Ishikawa (cell line): ENCODE measurements at regions not wholly inside any gene's neighbourhood (a gene's known extent, or its start where the extent isn't known, plus 50 kb on each side); places are given as distances from the start of the nearest gene placed in this dataset.
A peak's percentile ranks its signal among the peaks of the same experiment; 100 is the strongest.

Experiments
- CEBPB ChIP-seq: IDR thresholded peaks from 2 replicates; pipeline ENCODE4 v1.6.1; 2012
- CREB1 ChIP-seq: IDR thresholded peaks from 2 replicates; pipeline ENCODE4 v1.6.1; 2012; ENCODE audit warnings: low read depth
- EGR1 ChIP-seq: IDR thresholded peaks from 2 replicates; pipeline ENCODE4 v1.6.1; 2012
- EP300 ChIP-seq: IDR thresholded peaks from 2 replicates; pipeline ENCODE4 v1.6.1; 2012; ENCODE audit warnings: borderline replicate concordance
- FOXM1 ChIP-seq: IDR thresholded peaks from 2 replicates; pipeline ENCODE4 v1.6.1; 2012; ENCODE audit warnings: low read depth, borderline replicate concordance
- MAX ChIP-seq: IDR thresholded peaks from 2 replicates; pipeline ENCODE4 v1.6.1; 2012
- NFIC ChIP-seq: IDR thresholded peaks from 2 replicates; pipeline ENCODE4 v1.6.1; 2012
- RAD21 ChIP-seq: IDR thresholded peaks from 2 replicates; pipeline ENCODE4 v1.6.1; 2012; ENCODE audit warnings: low read depth
- REST ChIP-seq: IDR thresholded peaks from 2 replicates; pipeline ENCODE4 v1.6.1; 2012; ENCODE audit warnings: low read depth, mild to moderate bottlenecking
- TAF1 ChIP-seq: IDR thresholded peaks from 2 replicates; pipeline ENCODE4 v1.6.1; 2012; ENCODE audit warnings: low read depth, mild to moderate bottlenecking
- TCF12 ChIP-seq: IDR thresholded peaks from 2 replicates; pipeline ENCODE4 v1.6.1; 2012; ENCODE audit warnings: low read depth
- TEAD4 ChIP-seq: IDR thresholded peaks from 2 replicates; pipeline ENCODE4 v1.6.1; 2012
- USF1 ChIP-seq: IDR thresholded peaks from 2 replicates; pipeline ENCODE4 v1.6.1; 2012
- YY1 ChIP-seq: IDR thresholded peaks from 2 replicates; pipeline ENCODE4 v1.6.1; 2012; ENCODE audit warnings: low read depth
- ZBTB7A ChIP-seq: IDR thresholded peaks from 2 replicates; pipeline ENCODE4 v1.6.1; 2012; ENCODE audit warnings: low read depth

- no peak for TF ChIP-seq TEAD4
- TF ChIP-seq FOXM1, result no peak
- no peak for TF ChIP-seq ZBTB7A
- TF ChIP-seq MAX, result no peak
- TF ChIP-seq EP300, result no peak
- TF ChIP-seq TAF1, result no peak
These were observed 127.7 kb upstream of the GSE1 start for GRCh38 chr16:85485379-85485778.

GRCh38 chr16:85486256-85486915, 126.7 kb upstream of the GSE1 start:
- TF ChIP-seq TCF12 (no peak), YY1 (no peak), NFIC (no peak), EP300 (no peak), MAX (no peak), USF1 (no peak), ZBTB7A (no peak), RAD21 (no peak), CEBPB (no peak), CREB1 (no peak)

GRCh38 chr16:85488414-85488813, 124.7 kb upstream of the GSE1 start:
- no peak for TF ChIP-seq ZBTB7A
- TF ChIP-seq CREB1, result no peak
- TF ChIP-seq USF1, result no peak
- TF ChIP-seq FOXM1, result no peak
- no peak for TF ChIP-seq EGR1
- TF ChIP-seq TAF1, result no peak
- TF ChIP-seq MAX, result no peak
- no peak for TF ChIP-seq CEBPB
- TF ChIP-seq TCF12, result no peak
- TF ChIP-seq NFIC, result no peak
- no peak for TF ChIP-seq YY1
- no peak for TF ChIP-seq RAD21
- TF ChIP-seq TEAD4, result no peak
- TF ChIP-seq EP300, result no peak
- TF ChIP-seq REST, result no peak

- TF ChIP-seq EGR1 (no peak), TAF1 (no peak), REST (no peak), USF1 (no peak), TEAD4 (no peak), CEBPB (no peak), CREB1 (no peak), YY1 (no peak), FOXM1 (no peak), EP300 (no peak), ZBTB7A (no peak), MAX (no peak), NFIC (no peak), RAD21 (no peak), TCF12 (no peak)
These were observed 122.6 kb upstream of the GSE1 start for GRCh38 chr16:85490407-85491057.

- TF ChIP-seq ZBTB7A (no peak), USF1 (no peak), RAD21 (peak; percentile 32; the same call in 1 of the 2 replicates), CREB1 (no peak), NFIC (no peak), FOXM1 (no peak)
These were observed 121.9 kb upstream of the GSE1 start for GRCh38 chr16:85491058-85491771.
